SK-N-SH (cell line): ENCODE measurements at regions not wholly inside any gene's neighbourhood (a gene's known extent, or its start where the extent isn't known, plus 50 kb on each side); places are given as distances from the start of the nearest gene placed in this dataset.

ENCODE experiments used
- CTCF ChIA-PET: fragments of 300-600, 350-600 bp; formaldehyde crosslinking; extraction: SDS; loops from one replicate; lab custom pipeline; 2021; lab: Yijun Ruan, JAX
- POLR2A ChIA-PET: fragments of 350-600 bp; sonication (Branson Sonifier 250); formaldehyde crosslinking; extraction: SDS; loops from one replicate; lab custom pipeline; 2020; ENCODE audit warnings: antibody characterized with exemption, inconsistent platforms; lab: Yijun Ruan, JAX
- DNase-seq: peaks from one replicate; pipeline ENCODE4 v3.0.0; 2012
- H2AFZ ChIP-seq: fragments of 200-600 bp; sonication (generic); 2 replicates; pipeline ENCODE4 v1.8.1; 2016; ENCODE audit warnings: antibody characterized with exemption, mild to moderate bottlenecking, low read depth
- H3F3A ChIP-seq: fragments of 200-600 bp; sonication (generic); replicated peaks from 2 replicates; pipeline ENCODE3; 2016; ENCODE audit warnings: antibody characterized with exemption, mild to moderate bottlenecking; ENCODE audit not compliant: insufficient read depth
- H3K27ac ChIP-seq, 2 experiments: fragments of 200-500 bp in 1 of 2; fragments of 200-600 bp in 1 of 2; sonication (Bioruptor generic) in 1 of 2; sonication (generic), shearing (Covaris generic) in 1 of 2; 2 replicates each; pipeline versions ENCODE4 v1.5.1 to v1.6.1; 2014 to 2016; ENCODE audit warnings: low read depth in 2 of 2, inconsistent platforms in 1 of 2, low read length in 1 of 2, mild to moderate bottlenecking in 1 of 2, mixed read lengths in 1 of 2
- H3K27me3 ChIP-seq: fragments of 200-600 bp; sonication (generic), shearing (Covaris generic); 2 replicates; pipeline ENCODE4 v1.6.1; 2016; ENCODE audit warnings: mixed run types; ENCODE audit not compliant: insufficient read depth
- H3K36me3 ChIP-seq, 2 experiments: fragments of 200-500 bp in 1 of 2; fragments of 200-600 bp in 1 of 2; sonication (Bioruptor generic) in 1 of 2; sonication (generic) in 1 of 2; replicated peaks in 1 of 2; 2 replicates each; pipeline versions ENCODE3 to v1.5.1; 2014 to 2016; ENCODE audit warnings: low read length in 1 of 2, mild to moderate bottlenecking in 1 of 2; ENCODE audit not compliant: insufficient read depth in 2 of 2, control insufficient read depth in 1 of 2
- H3K4me1 ChIP-seq, 2 experiments: fragments of 200-500 bp in 1 of 2; fragments of 200-600 bp in 1 of 2; sonication (Bioruptor generic) in 1 of 2; sonication (generic), shearing (Covaris generic) in 1 of 2; 2 replicates each; pipeline versions ENCODE4 v1.5.1 to v1.6.1; 2014 to 2016; ENCODE audit warnings: low read depth in 1 of 2, low read length in 1 of 2, mixed run types in 1 of 2; ENCODE audit not compliant: insufficient read depth in 2 of 2, control insufficient read depth in 1 of 2
- H3K4me2 ChIP-seq: fragments of 200-600 bp; sonication (generic), shearing (Covaris generic); 2 replicates; pipeline ENCODE4 v1.6.1; 2017; ENCODE audit warnings: mixed run types
- H3K4me3 ChIP-seq, 2 experiments: fragments of 200-500 bp in 1 of 2; fragments of 200-600 bp in 1 of 2; sonication (Bioruptor generic) in 1 of 2; sonication (generic), shearing (Covaris generic) in 1 of 2; 2 replicates each; pipeline versions ENCODE4 v1.5.1 to v1.8.1; 2014 to 2016; ENCODE audit warnings: low read depth in 2 of 2, inconsistent platforms in 1 of 2, low read length in 1 of 2, mild to moderate bottlenecking in 1 of 2, mixed read lengths in 1 of 2, moderate library complexity in 1 of 2
- H3K79me2 ChIP-seq: fragments of 200-600 bp; sonication (generic); 2 replicates; pipeline ENCODE4 v1.8.1; 2017; ENCODE audit warnings: mild to moderate bottlenecking; ENCODE audit not compliant: insufficient read depth
- H3K9ac ChIP-seq: fragments of 200-600 bp; sonication (generic); 2 replicates; pipeline ENCODE4 v1.6.1; 2017; ENCODE audit warnings: mixed run types
- H3K9me2 ChIP-seq: fragments of 200-600 bp; sonication (generic); 2 replicates; pipeline ENCODE4 v1.6.1; 2017; ENCODE audit warnings: mixed run types
- H3K9me3 ChIP-seq: fragments of 200-600 bp; sonication (generic); 2 replicates; pipeline ENCODE4 v1.6.1; 2017; ENCODE audit warnings: mixed run types, mild to moderate bottlenecking, moderate library complexity
- H4K20me1 ChIP-seq: fragments of 200-600 bp; sonication (generic); 2 replicates; pipeline ENCODE4 v1.6.1; 2017; ENCODE audit warnings: mild to moderate bottlenecking, mixed run types; ENCODE audit not compliant: insufficient read depth
- ELF1 ChIP-seq: IDR thresholded peaks from 2 replicates; pipeline ENCODE4 v1.4.0; 2012
- FOXM1 ChIP-seq: IDR thresholded peaks from 2 replicates; pipeline ENCODE4 v1.4.0; 2012; ENCODE audit warnings: low read depth, mild to moderate bottlenecking
- GATA2 ChIP-seq: sonication (generic); formaldehyde crosslinking; IDR thresholded peaks from 2 replicates; pipeline ENCODE4 v1.5.0; 2020; ENCODE audit warnings: mild to moderate bottlenecking, missing genetic modification reagents
- MEF2A ChIP-seq: IDR thresholded peaks from 2 replicates; pipeline ENCODE4 v1.4.0; 2012; ENCODE audit warnings: low read depth, borderline replicate concordance
- NRF1 ChIP-seq: IDR thresholded peaks from 2 replicates; pipeline ENCODE4 v1.6.1; 2012; ENCODE audit warnings: low read depth, mild to moderate bottlenecking, low read length
- POLR2AphosphoS5 ChIP-seq: IDR thresholded peaks from 2 replicates; pipeline ENCODE4 v1.6.1; 2012; ENCODE audit warnings: low read depth, low read length
- RAD21 ChIP-seq: IDR thresholded peaks from 2 replicates; pipeline ENCODE4 v1.6.1; 2012; ENCODE audit warnings: mild to moderate bottlenecking, low read length
- REST ChIP-seq: IDR thresholded peaks from 2 replicates; pipeline ENCODE4 v1.6.1; 2012; ENCODE audit warnings: mild to moderate bottlenecking, low read depth, low read length, moderate library complexity
- RXRA ChIP-seq: IDR thresholded peaks from 2 replicates; pipeline ENCODE4 v1.4.0; 2012; ENCODE audit warnings: low read depth, mild to moderate bottlenecking, borderline replicate concordance
- SIN3A ChIP-seq: IDR thresholded peaks from 2 replicates; pipeline ENCODE4 v1.6.1; 2012; ENCODE audit warnings: low read depth, mild to moderate bottlenecking, low read length, moderate library complexity, borderline replicate concordance
- TAF1 ChIP-seq: IDR thresholded peaks from 2 replicates; pipeline ENCODE4 v1.6.1; 2012; ENCODE audit warnings: low read depth, mild to moderate bottlenecking, low read length, moderate library complexity, borderline replicate concordance
- YY1 ChIP-seq: IDR thresholded peaks from 2 replicates; pipeline ENCODE4 v1.4.0; 2012; ENCODE audit warnings: low read depth, mild to moderate bottlenecking
- ZBTB33 ChIP-seq: IDR thresholded peaks from 2 replicates; pipeline ENCODE4 v1.4.0; 2012; ENCODE audit warnings: low read depth, borderline replicate concordance
- WGBS: methylation state at CpG from one replicate; pipeline ENCODE4 v1.1.6; 2017; ENCODE audit warnings: low lambda C conversion rate; 5-methylcytosine and 5-hydroxymethylcytosine counted together

GRCh38 chr6:163661272-163661671, 246.8 kb downstream of the QKI start:
- DNase-seq = no peak
- TF ChIP-seq SIN3A (no peak), TAF1 (no peak), ZBTB33 (no peak)
- no peak overlapping the region for H2AFZ ChIP-seq
- H3K9ac ChIP-seq = no peak overlapping the region
- H3K4me1 ChIP-seq = no peaks in the 10 kb centered on the region; a peak in 1 of 4 replicates
- no peak overlapping the region for H3K4me2 ChIP-seq
- no peak overlapping the region for H3K4me3 ChIP-seq
- H3K9me2 ChIP-seq = no peaks in the 10 kb centered on the region
- no peaks in the 10 kb centered on the region for H4K20me1 ChIP-seq
- 27% methylated on average over 1 of the region's 1 CpG for WGBS
- H3K27ac ChIP-seq = no peak overlapping the region
- H3K36me3 ChIP-seq = no peaks in the 10 kb centered on the region
- no peaks in the 10 kb centered on the region for H3K79me2 ChIP-seq
- CTCF ChIA-PET = interaction anchor here (0.7 kb wide), 1 partner anchor 427 kb away, joined by 3 read pairs; no protein-coding TSS in a partner anchor
- H3K9me3 ChIP-seq = no peaks in the 10 kb centered on the region
- no peaks in the 10 kb centered on the region for H3F3A ChIP-seq
- H3K27me3 ChIP-seq = no peaks in the 10 kb centered on the region
- POLR2A ChIA-PET = no interaction called here

GRCh38 chr6:163659803-163660202, 245.3 kb downstream of the QKI start:
- POLR2A ChIA-PET = no interaction called here
- Histone ChIP-seq H3K4me1 (no peaks in the 10 kb centered on the region; a peak in 1 of 4 replicates), H3K4me2 (no peak overlapping the region), H3K4me3 (no peak overlapping the region), H3K27ac (no peak overlapping the region), H4K20me1 (no peaks in the 10 kb centered on the region), H3F3A (no peaks in the 10 kb centered on the region), H3K9me2 (no peaks in the 10 kb centered on the region), H3K27me3 (no peaks in the 10 kb centered on the region), H3K9me3 (no peaks in the 10 kb centered on the region), H3K79me2 (no peaks in the 10 kb centered on the region), H2AFZ (no peak overlapping the region), H3K36me3 (no peaks in the 10 kb centered on the region), H3K9ac (no peak overlapping the region)
- WGBS = 37% methylated on average over 4 of the region's 4 CpGs
- no peak for DNase-seq
- CTCF ChIA-PET = no interaction called here
- no peak for TF ChIP-seq YY1
- no peak for TF ChIP-seq ELF1
- no peak for TF ChIP-seq GATA2
- TF ChIP-seq FOXM1 = no peak
- TF ChIP-seq POLR2AphosphoS5 = no peak
- no peak for TF ChIP-seq MEF2A
- no peak for TF ChIP-seq SIN3A
- no peak for TF ChIP-seq NRF1
- TF ChIP-seq REST = no peak
- no peak for TF ChIP-seq RAD21
- TF ChIP-seq RXRA = no peak
- TF ChIP-seq, all 33 proteins: peak for 0
